ENCODE measurements at regions not wholly inside any gene's neighbourhood (a gene's known extent, or its start where the extent isn't known, plus 50 kb on each side); places are given as distances from the start of the nearest gene placed in this dataset.
"Not testable (repeated sequence)": the region's sequence is repeated elsewhere in the genome, so short reads cannot be mapped to it uniquely, and the experiment has no call there.

DNA sequence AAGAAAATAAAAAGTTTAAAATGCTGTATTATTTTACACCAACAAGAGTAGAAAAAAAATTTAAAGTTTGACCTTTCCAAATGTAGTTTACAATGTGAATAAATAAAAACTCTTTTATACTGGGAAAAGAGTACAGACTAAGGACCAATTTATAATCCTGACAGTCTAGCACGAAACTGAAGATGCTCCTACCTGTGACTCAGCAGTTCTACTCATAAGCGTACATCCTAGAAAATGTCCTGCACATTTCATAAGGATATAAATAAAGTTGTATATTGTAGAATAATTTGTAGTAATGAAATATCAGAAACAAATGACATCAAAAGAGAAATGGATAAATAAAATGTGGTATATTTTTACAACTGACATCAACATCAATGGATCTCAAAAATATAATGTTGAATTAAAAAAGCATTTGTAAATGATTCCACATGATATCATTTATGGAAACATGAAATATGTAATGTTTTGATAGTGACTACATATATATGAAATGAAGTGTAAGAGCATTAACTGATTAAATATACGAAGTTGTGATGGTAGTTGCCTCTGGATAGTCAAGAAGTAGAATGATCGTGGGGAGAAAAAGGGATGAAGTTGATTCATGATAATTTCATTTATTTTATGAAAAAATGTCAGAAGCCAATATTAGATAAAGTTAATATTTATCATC lies 161.3 kb upstream of the CBLB start:
- no peak for DNase-seq

DNA sequence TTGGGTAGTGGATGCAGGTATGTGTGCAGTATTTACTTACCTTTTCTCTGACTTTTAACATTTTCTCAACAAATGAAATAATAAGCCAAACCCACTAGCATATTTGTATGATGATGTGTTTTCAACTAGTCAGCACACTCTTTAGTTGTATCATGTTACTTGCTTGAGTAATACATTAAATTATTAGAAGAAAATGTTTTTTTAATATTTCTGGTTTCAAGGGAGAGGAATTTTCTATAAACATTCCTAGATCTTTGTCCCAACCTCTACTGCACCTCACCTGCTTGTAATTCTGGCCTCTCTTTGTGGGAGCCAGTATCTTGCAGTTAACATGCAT lies 161.8 kb upstream of the CBLB start:
- no peak for DNase-seq

DNA sequence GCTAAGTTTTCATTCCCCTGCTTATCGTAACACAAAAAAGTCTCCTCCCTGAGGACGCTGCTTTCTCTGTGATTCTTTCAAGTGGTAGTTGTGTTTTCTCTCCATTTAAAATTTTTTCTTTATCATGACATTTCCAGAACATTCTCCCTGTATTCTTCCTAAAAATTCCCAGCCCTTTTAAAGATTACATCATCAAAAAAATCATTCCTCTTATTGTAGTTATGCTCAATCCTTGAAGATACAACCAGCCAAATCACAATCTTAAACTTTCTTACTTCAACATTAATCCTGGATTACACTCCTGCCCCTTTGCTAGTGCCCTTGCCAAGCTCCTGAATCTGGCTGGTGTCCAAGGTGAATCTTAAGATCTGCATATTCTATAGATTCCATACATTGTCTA lies 163.7 kb upstream of the CBLB start:
- no peak for DNase-seq

DNA sequence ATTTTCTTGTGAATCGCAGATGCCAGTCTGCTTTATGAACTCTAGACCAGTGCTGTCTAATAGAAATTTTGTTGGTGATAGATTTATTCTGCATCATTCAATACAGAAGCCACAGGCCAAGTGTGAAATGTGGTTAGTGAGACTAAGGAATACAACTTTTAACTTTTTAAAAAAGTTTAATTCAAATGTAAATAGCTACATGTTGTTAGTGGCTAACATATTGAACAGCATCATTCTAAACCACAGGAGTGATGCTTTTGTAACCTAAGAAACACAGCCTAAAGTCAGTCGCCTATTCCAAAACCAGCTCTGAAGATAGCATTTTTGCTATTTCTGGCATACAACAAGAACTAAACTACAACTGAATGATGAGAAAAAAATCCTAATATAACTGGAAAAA lies 164.8 kb upstream of the CBLB start:
- no peak for DNase-seq

DNA sequence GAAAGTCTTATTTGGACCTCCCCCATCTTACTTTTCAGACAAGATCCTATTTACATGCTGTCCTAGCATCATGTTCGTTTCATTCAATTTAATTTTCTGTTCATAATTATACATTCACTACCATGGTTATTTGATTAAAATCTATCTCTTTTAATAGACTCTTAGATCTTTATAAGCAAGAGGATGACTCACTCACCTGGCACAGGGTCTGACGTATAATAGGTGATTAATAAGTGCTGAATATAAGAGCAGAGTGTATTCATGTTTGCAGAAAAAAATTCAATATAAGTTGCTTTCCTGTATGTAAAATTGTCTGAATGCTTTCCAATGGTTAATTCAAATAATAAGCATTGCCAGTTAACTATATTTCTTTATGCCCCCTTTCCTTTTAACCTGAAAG lies 165.5 kb upstream of the CBLB start:
- DNase-seq = no peak

DNA sequence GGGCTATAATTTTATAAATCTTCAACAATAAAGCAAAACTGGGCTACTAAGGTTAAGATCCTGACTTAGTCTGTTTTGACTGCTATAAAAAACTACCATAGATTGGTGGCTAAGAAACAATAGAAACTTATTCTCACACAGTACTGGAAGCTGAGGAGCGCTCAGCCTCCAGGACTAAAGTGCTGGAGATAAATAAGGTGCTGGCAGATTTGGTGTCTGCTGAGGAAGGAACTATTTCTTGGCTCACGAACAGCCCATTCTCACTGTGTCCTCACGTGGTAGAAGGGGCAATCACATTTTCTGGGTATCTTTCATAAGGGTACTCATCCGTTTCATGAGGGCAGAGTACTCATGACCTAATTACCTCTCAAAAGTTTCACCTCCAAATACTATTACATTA lies 166.8 kb upstream of the CBLB start:
- no peak for DNase-seq

DNA sequence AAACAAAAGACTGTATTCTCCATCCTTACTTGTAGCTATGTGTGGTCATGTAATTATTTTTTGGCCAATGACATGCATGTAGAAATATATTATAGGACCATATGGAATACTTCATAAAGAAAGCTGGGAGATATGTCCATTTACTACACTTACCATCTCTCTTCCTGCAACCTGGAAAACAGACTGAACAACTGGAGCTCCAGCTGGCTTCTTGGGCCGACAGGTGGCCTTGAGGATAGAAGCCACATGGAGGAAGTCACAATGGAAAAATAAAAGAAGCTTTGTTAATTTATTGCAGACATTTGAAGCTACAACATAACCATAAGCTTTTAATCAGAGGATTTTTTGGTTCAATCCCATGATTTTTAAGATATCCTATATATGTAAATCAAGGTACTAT lies 167.9 kb upstream of the CBLB start:
- no peak for DNase-seq

DNA sequence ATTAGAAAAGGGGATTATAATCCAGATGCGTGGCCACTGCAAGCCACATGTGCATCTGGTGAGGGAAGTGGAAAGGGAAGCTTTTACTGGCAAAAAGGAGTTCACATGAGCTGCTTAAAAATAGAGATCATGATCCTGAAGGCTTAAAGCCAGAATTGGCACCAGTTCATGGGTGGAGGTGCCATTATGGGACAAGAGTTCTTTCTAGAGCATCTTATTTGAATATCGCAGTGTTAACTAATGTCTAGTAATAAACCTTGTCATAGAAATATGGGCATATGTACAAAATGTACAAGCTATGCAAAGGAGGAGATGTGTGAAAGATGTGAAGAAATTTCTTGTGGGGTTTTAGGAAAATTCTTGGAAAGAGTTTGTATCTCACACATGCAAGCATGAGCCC lies 178.4 kb upstream of the CBLB start:
- no peak for DNase-seq

DNA sequence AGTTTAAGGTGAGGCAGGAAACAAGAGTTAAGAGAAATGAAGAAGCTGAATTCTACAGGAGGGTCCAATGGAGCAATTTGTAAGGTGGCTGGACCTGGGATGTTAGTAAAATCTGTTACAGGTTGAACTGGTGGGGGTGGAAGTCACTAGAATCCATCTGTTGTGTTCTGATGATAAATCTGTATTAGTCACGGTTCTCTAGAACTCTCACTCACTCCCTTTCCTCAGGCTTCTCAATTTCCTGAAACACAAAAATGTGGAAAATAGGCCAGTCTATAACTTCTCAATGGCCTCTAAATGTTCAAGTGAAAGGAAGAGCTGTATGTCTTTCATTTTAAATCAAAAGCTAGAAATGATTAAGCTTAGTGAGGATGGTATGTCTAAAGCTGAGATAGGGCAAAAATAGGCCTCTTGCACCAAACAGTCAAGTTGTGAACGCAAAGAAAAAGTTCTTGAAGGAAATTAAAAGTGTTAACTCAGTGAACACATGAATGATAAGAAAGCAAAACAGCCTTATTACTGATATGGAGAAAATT lies 180.2 kb upstream of the CBLB start:
- no peak for DNase-seq

DNA sequence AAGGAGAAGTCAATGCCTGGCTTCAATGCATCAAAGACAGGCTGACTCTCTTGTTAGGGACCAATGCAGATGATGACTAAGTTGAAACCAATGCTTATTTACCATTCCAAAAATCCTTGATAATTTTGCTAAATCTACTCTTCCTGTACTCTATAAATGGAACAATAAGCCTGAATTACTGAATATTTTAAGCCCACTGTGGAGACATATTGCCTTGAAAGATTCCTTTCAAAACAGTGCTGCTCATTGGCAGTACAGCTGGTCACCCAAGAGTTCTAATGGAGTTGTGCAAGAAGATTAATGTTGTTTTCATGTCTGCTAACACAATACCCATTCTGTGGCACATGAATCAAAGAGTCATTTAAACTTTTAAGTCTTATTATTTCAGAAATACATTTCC lies 181.0 kb upstream of the CBLB start:
- no peak for DNase-seq

DNA sequence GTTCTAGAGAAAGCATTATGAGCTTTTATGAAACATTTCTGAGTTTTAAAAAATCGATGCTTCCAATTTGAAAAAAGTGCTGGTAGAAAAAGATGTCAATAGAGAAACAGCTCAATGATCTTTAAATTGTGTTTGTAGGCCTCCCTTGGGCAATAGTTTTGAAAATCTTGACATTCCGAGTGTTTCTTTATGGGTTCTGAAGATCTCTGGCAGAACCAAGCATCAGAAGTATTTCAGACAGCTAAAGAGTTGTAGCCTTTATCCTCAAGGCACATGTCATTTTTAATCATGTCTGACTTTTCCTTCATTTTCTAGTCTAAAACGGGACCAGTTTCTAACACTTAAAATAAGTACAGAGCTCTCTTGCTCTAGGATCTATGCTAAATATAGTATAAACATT lies 188.1 kb upstream of the CBLB start:
- DNase-seq = no peak

DNA sequence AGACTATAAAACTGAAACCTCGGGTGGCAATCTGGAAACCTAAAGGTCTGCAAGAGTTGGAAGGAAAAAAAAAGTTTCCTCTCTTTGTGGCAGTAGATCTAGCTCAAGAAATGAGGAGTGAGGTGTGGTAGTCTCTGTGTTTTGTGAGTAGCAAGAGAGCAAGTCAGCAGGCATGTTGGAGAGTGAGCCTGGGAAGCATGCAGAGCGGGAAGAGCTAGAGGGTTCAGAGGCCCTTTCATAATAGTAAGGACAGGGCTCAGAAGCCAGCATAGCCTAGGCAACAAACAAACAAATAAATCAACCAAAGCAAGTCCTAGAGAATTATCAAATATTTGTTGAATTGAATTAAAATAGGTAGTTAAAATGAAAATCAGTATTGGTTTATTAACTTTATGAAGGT lies 189.7 kb upstream of the CBLB start:
- DNase-seq = no peak

DNA sequence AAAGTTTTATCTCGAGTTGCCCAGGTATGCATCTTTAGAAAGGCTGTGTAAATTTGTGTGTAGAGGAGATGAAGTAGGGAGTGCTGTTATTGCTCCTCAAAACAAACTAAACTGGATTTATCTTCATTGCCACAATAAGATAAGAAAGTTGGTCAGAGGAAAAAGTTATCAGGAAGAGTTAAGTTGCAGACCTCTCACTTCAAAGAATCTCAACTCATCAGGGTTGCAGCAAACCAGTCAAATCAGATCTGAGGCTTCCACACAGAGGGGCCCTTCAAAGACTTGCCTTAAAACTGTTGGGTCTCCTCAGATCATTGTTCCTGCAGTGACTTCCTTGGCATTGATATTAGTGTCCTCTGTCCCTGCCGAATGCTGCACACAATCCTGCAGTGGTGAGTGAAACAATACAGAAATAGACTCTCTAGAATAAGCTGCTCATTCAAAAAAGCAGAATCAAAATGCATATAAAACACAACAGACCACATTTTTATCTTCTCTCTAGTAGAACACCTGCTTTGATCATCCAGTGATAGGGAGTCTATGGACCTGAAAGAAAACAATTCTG lies 191.2 kb upstream of the CBLB start:
- no peak for DNase-seq

DNA sequence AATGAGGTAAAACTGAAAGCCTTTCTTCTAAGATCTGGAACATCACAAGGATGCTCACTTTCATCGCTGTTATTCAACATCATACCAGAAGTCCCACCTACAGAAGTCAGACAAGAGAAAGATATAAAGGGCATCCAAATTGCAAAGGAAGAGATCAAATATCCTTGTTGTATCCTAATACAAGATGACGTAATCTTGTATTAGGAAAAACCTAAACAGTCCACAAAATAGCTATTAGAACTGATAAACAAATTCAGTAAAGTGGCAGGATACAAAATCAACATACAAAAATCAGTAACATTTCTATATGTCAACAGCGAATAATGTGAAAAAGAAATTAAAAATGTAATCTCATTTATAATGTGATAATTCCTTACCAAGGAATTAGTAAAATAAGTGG lies 195.1 kb upstream of the CBLB start:
- DNase-seq = no peak

DNA sequence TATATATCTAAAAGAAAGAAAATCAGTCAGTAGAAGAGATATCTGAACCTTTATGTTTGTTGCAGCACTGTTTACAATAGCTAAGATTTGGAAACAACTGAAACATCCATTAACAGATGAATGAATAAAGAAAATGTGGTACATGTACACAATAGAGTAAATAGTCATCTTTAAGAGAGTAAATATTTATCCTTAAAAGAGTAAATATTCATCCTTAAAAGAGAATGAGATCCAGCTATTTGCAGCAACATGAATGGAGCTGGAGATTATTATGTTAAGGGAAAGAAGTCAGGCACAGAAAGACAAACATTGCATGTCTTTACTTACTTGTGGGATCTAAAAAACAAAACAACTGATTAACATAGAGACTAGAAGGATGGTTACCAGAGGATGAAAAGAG lies 197.0 kb upstream of the CBLB start:
- no peak for DNase-seq

DNA sequence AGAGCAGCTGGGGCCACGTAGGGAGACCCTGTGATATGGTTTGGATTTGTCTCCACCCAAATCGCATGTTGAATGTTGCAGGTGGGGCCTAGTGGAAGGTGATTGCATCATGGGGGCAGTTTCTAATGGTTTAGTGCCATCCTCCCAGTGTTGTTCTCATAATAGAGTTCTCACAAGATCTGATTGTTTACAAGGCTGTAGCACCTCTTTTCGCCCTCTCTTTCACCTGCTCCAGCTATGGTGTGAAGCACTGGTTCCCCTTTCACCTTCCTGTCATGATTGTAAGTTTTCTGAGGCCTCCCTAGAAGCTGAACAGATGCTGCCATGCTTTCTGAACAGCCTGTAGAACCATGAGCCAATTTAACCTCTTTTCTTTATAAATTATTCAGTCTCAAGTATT lies 198.9 kb upstream of the CBLB start:
- no peak for DNase-seq

DNA sequence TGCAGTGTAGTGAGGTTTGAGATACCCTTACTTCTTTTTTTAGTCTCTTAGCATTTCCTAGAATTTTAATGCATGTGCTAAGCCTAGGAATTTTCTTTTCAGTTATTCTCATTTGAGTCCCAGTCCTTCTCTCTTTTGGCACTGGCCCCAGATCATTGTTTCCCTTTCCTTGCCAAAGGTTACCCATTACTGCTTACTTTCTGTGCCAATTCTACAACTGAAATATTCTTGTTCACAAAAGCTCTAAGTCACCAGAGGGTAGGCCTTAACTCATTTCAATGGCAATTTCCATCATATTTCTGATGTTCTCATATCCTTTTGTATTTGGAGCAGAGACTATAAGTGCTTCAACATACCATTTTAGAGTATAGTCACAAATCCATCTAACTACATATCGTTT lies 199.6 kb upstream of the CBLB start:
- no peak for DNase-seq

DNA sequence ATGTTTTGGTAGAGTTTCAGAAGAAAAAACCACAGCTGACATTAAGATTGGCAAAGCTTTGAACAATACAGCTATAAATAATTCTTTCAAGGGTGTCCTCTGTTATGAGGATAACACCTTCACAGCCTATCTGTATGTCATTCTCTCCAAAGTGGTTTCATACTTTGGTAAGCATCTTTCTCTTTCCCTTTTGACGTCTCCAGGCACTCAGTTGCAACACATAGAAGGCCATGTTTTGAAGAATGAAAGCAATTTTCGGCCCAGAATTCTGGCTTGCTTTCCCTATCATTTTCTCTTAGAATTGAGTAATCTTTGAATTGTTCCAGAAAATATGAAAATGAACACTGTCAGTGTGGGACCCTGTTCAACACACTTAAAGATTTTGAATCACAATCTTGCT lies 200.0 kb upstream of the CBLB start:
- no peak for DNase-seq

DNA sequence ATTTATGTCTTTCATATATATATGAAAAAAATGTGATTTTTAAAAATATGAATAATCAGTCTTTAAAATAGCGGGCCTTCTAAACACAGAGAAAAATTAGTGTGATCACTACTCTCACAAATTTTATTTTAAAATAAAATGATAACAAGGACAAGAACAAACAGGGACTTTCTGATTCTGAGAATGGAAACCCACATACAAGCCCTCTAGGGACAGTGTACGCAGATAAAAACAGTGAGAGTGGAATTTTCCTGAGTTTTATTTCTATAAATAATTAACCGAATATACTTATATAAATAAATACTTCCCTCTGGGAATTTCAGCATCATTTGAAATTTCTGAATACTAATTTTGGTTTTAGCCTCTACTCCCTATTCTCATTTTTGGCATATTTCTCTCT lies 201.4 kb upstream of the CBLB start:
- DNase-seq = no peak

DNA sequence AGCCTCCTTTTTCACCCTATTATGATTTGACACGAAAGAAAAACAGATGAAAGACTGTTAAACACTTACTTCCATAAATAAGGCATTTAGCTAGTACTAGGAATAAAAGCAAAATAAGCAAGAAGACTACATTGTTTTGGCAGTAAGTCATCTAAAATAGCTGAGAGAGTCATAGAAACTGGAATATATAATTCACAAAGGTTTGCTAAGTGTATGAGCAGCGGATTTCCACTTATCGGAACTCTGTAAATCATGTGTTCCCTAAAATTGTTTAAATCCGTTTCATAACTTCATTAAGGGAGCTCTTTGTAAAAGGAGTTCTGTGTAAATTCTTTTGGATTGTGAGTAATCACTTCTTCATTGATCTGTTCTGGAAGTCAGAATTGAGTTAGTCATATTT lies 202.5 kb upstream of the CBLB start:
- DNase-seq = no peak

DNA sequence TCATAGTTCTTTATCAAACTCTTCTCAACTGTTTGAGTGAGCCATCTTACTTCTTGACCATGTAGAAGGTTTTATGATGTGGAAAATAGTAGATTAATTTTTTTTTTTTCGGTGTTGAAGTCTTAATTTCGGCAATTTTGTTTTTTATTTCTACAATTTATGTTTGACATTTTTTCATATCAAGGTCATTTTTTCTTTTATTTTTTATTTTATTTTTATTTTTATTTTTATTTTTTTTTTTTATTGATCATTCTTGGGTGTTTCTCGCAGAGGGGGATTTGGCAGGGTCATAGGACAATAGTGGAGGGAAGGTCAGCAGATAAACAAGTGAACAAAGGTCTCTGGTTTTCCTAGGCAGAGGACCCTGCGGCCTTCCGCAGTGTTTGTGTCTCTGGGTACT lies 203.8 kb upstream of the CBLB start:
- DNase-seq = not testable (repeated sequence)

DNA sequence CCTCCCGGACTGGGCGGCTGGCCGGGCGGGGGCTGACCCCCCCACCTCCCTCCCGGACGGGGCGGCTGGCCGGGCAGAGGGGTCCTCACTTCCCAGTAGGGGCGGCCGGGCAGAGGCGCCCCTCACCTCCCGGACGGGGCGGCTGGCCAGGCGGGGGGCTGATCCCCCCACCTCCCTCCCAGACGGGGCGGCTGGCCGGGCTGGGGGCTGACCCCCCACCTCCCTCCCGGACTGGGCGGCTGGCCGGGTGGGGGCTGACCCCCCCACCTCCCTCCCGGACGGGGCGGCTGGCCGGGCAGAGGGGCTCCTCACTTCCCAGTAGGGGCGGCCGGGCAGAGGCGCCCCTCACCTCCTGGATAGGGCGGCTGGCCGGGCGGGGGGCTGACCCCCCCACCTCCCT lies 205.0 kb upstream of the CBLB start:
- not testable (repeated sequence) for DNase-seq

DNA sequence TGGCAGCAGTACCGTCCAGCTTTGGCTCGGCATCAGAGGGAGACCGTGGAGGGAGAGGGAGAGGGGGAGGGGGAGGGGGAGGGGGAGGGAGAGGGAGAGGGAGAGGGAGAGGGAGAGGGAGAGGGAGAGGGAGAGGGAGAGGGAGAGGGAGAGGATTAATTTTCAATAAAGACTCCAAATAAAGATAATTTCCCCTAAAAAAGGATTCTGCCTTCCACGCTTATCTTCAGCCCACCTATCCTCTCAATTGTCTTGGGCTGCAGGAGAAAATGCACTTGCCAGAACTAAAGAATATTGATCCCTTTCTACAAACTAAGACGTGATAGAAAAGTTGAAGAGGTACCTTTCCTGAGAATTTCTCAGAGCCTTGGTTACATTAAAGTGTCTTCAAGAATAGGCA lies 206.9 kb upstream of the CBLB start:
- not testable (repeated sequence) for DNase-seq

DNA sequence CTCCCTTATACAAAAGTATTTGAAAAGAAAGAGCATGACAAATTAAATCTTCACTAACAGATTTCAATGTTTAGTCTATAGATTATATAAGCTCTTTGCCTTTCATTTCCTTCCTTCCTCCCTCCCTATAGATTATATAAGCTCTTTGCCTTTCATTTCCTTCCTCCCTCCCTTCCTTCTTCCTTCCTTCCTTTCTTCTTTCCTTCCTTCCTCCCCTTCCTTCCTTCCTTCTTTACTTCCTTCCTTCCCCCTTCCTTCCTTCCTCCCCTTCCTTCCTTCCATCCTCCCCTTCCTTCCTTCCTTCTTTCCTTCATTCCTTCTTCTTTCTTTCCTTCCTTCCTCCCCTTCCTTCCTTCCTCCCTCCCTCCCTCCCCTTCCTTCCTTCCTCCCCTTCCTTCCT lies 209.8 kb upstream of the CBLB start:
- no peak for DNase-seq

DNA sequence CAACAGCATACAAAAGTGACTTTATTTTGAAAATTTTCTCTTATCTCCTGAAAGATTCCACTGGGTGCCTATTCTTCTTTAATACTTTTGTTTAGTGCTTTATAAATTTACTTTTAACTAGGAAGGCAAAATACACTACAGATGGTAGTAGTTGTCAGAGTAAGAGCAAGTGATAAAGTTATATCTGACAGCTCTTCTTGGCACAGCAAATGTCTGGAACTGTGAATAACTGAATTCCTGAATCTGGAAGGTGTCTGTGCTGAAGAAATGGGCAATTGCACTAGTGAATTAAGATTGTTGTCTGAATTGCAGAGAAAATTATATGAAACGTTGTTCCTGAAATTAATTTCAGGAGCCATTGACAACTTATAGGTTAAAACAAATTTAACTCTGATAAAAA lies 213.8 kb upstream of the CBLB start:
- DNase-seq = no peak

Measured in GF-D8 (cell line).